H9 (cell line): ENCODE measurements at regions not wholly inside any gene's neighbourhood (a gene's known extent, or its start where the extent isn't known, plus 50 kb on each side); places are given as distances from the start of the nearest gene placed in this dataset.

Experiments
- DNase-seq: peaks from one replicate; pipeline ENCODE4 v3.0.0-alpha.2; 2017
- H2AFZ ChIP-seq: one replicate; pipeline ENCODE4 v1.6.1; 2013; ENCODE audit warnings: mild to moderate bottlenecking, low read length, control low read depth, moderate library complexity
- H2AK5ac ChIP-seq: 2 replicates; pipeline ENCODE4 v1.6.1; 2013; ENCODE audit warnings: low read length, control low read depth, mixed read lengths; ENCODE audit not compliant: insufficient read length
- H2BK120ac ChIP-seq: one replicate; pipeline ENCODE4 v1.6.1; 2013; ENCODE audit warnings: low read depth, mild to moderate bottlenecking, low read length, control low read depth, inconsistent platforms; ENCODE audit not compliant: poor library complexity, severe bottlenecking
- H2BK12ac ChIP-seq: 2 replicates; pipeline ENCODE4 v1.6.1; 2013; ENCODE audit warnings: low read length, control low read depth, mixed read lengths, low read depth; ENCODE audit not compliant: insufficient read length
- H2BK15ac ChIP-seq: 2 replicates; pipeline ENCODE4 v1.6.1; 2013; ENCODE audit warnings: low read depth, low read length, control low read depth
- H2BK20ac ChIP-seq: one replicate; pipeline ENCODE4 v1.6.1; 2013; ENCODE audit warnings: low read depth, mild to moderate bottlenecking, low read length, control low read depth, inconsistent platforms; ENCODE audit not compliant: poor library complexity, severe bottlenecking
- H2BK5ac ChIP-seq: 2 replicates; pipeline ENCODE4 v1.6.1; 2013; ENCODE audit warnings: low read length, control low read depth, mixed read lengths; ENCODE audit not compliant: insufficient read length
- H3K14ac ChIP-seq: 2 replicates; pipeline ENCODE4 v1.6.1; 2013; ENCODE audit warnings: low read length, control low read depth; ENCODE audit not compliant: insufficient read depth
- H3K18ac ChIP-seq: 2 replicates; pipeline ENCODE4 v1.6.1; 2013; ENCODE audit warnings: low read depth, mild to moderate bottlenecking, mixed read lengths, low read length, control low read depth; ENCODE audit not compliant: insufficient read length
- H3K23ac ChIP-seq: 2 replicates; pipeline ENCODE4 v1.6.1; 2013; ENCODE audit warnings: low read length, control low read depth, mixed read lengths, low read depth; ENCODE audit not compliant: insufficient read length
- H3K23me2 ChIP-seq: 2 replicates; pipeline ENCODE4 v1.6.1; 2013; ENCODE audit warnings: low read depth, mild to moderate bottlenecking, mixed read lengths, low read length, control low read depth; ENCODE audit not compliant: insufficient read length, poor library complexity, severe bottlenecking
- H3K27ac ChIP-seq: 2 replicates; pipeline ENCODE4 v1.5.1; 2013; ENCODE audit warnings: low read length, control low read depth, mixed read lengths, low read depth; ENCODE audit not compliant: insufficient read length
- H3K27me3 ChIP-seq: 2 replicates; pipeline ENCODE4 v1.6.1; 2013; ENCODE audit warnings: low read length, control low read depth, inconsistent platforms; ENCODE audit not compliant: insufficient read depth
- H3K4ac ChIP-seq: 2 replicates; pipeline ENCODE4 v1.6.1; 2013; ENCODE audit warnings: low read depth, mild to moderate bottlenecking, control low read depth, inconsistent platforms, low read length, moderate library complexity
- H3K4me1 ChIP-seq: 2 replicates; pipeline ENCODE4 v1.6.1; 2013; ENCODE audit warnings: low read length, control low read depth, inconsistent platforms; ENCODE audit not compliant: insufficient read depth
- H3K4me2 ChIP-seq: 2 replicates; pipeline ENCODE4 v1.6.1; 2013; ENCODE audit warnings: low read length, control low read depth, mixed read lengths; ENCODE audit not compliant: insufficient read length, insufficient read depth
- H3K56ac ChIP-seq: 2 replicates; pipeline ENCODE4 v1.6.1; 2013; ENCODE audit warnings: low read depth, mild to moderate bottlenecking, mixed read lengths, low read length, control low read depth; ENCODE audit not compliant: insufficient read length
- H3K79me1 ChIP-seq: 2 replicates; pipeline ENCODE4 v1.6.1; 2013; ENCODE audit warnings: low read depth, mild to moderate bottlenecking, moderate library complexity, low read length, control low read depth, inconsistent platforms; ENCODE audit not compliant: insufficient read depth, poor library complexity, severe bottlenecking
- H3K79me2 ChIP-seq: 2 replicates; pipeline ENCODE4 v1.6.1; 2013; ENCODE audit warnings: low read length, control low read depth, inconsistent platforms; ENCODE audit not compliant: insufficient read depth
- H3K9ac ChIP-seq: 2 replicates; pipeline ENCODE4 v1.6.1; 2013; ENCODE audit warnings: low read length, control low read depth, mixed read lengths; ENCODE audit not compliant: insufficient read length; ENCODE audit errors: extremely low read depth
- H3K9me3 ChIP-seq: one replicate; pipeline ENCODE4 v1.6.1; 2013; ENCODE audit warnings: low read depth, low read length, inconsistent platforms; ENCODE audit not compliant: control insufficient read depth
- H3T11ph ChIP-seq: one replicate; pipeline ENCODE4 v1.6.1; 2013; ENCODE audit warnings: mild to moderate bottlenecking, low read length, control low read depth, inconsistent platforms
- H4K20me1 ChIP-seq: one replicate; pipeline ENCODE4 v1.6.1; 2013; ENCODE audit not compliant: control insufficient read depth, insufficient read length, insufficient read depth
- H4K5ac ChIP-seq: 2 replicates; pipeline ENCODE4 v1.6.1; 2013; ENCODE audit warnings: low read depth, mild to moderate bottlenecking, mixed read lengths, low read length, control low read depth; ENCODE audit not compliant: insufficient read length
- H4K8ac ChIP-seq: replicated peaks from 2 replicates; pipeline ENCODE4 v1.6.1; 2013; ENCODE audit warnings: low read length, control low read depth, mixed read lengths, low read depth; ENCODE audit not compliant: insufficient read length
- H4K91ac ChIP-seq: 2 replicates; pipeline ENCODE4 v1.6.1; 2013; ENCODE audit warnings: low read depth, mild to moderate bottlenecking, moderate library complexity, mixed read lengths, low read length, control low read depth; ENCODE audit not compliant: insufficient read length
- H3K27ac Mint-ChIP-seq, 3 experiments: 2 replicates in 2 of 3; 3 replicates in 1 of 3; pipeline ENCODE4 v1.8.0; 2020 to 2021; ENCODE audit warnings: mixed read lengths in 3 of 3, mild to moderate bottlenecking in 1 of 3, moderate library complexity in 1 of 3
- H3K27me3 Mint-ChIP-seq: 2 replicates; pipeline ENCODE4 v1.8.0; 2021; ENCODE audit warnings: low read depth, mild to moderate bottlenecking, moderate library complexity, mixed read lengths
- H3K36me3 Mint-ChIP-seq, 3 experiments: 2 replicates in 2 of 3; 3 replicates in 1 of 3; pipeline ENCODE4 v1.8.0; 2020 to 2021; ENCODE audit warnings: low read depth in 3 of 3, mixed read lengths in 3 of 3; ENCODE audit not compliant: insufficient read depth in 1 of 3
- H3K4me1 Mint-ChIP-seq, 2 experiments: 2 replicates each; pipeline ENCODE4 v1.8.0; 2020; ENCODE audit warnings: mixed read lengths in 2 of 2
- H3K4me3 Mint-ChIP-seq, 2 experiments: 2 replicates in 1 of 2; 3 replicates in 1 of 2; pipeline ENCODE4 v1.8.0; 2020 to 2021; ENCODE audit warnings: mild to moderate bottlenecking in 2 of 2, mixed read lengths in 2 of 2, moderate library complexity in 1 of 2
- H3K9me3 Mint-ChIP-seq, 2 experiments: 2 replicates in 1 of 2; 3 replicates in 1 of 2; pipeline ENCODE4 v1.8.0; 2020; ENCODE audit warnings: mild to moderate bottlenecking in 2 of 2, mixed read lengths in 2 of 2, moderate library complexity in 1 of 2
- CTCF ChIP-seq: fragments of 200-600 bp; sonication (generic); conservative IDR thresholded peaks from 3 replicates; pipeline ENCODE4 v1.8.0; 2021; ENCODE audit warnings: antibody characterized with exemption, mild to moderate bottlenecking
- WGBS: extraction: QIAGEN DNeasy Blood & Tissue Kit; methylation state at CpG from one replicate; pipeline ENCODE4 v1.1.7; 2013; ENCODE audit warnings: missing lambda C conversion rate, low lambda C conversion rate, mixed read lengths; ENCODE audit not compliant: insufficient read length; ENCODE audit errors: extremely low coverage; 5-methylcytosine and 5-hydroxymethylcytosine counted together

GRCh38 chr7:118974836-118975235 lies 750.3 kb downstream of the ANKRD7 start:
- Mint-ChIP-seq H3K27me3 (no peaks in the 10 kb centered on the region), H3K4me3 (no peak overlapping the region), H3K4me1 (peaks cover 8 to 13% of the 10 kb centered on the region in 2 experiments), H3K36me3 (no peaks in the 10 kb centered on the region), H3K9me3 (no peaks in the 10 kb centered on the region), H3K27ac (0 out of 7 replicates have a peak overlapping the region, but pooled peaks of 1 of the 3 experiments have one; percentile 4)
- H4K5ac ChIP-seq, result no peak overlapping the region
- no peaks in the 10 kb centered on the region for H3K4me1 ChIP-seq
- DNase-seq, result no peak
- no peaks in the 10 kb centered on the region for H3K27me3 ChIP-seq
- H3K9me3 ChIP-seq, result no peaks in the 10 kb centered on the region
- H3K4ac ChIP-seq, result no peak overlapping the region
- H2BK5ac ChIP-seq, result no peak overlapping the region
- H3K23me2 ChIP-seq, result no peaks in the 10 kb centered on the region
- no peak for TF ChIP-seq CTCF
- H3K4me2 ChIP-seq, result no peak overlapping the region
- no peaks in the 10 kb centered on the region for H3K79me2 ChIP-seq
- no peak overlapping the region for H3K14ac ChIP-seq
- no peak overlapping the region for H2AK5ac ChIP-seq
- H4K91ac ChIP-seq, result no peak overlapping the region
- no peak overlapping the region for H3K9ac ChIP-seq
- no peak overlapping the region for H3K23ac ChIP-seq
- H3K18ac ChIP-seq, result no peak overlapping the region
- no peak overlapping the region for H2BK12ac ChIP-seq
- no peaks in the 10 kb centered on the region for H3K79me1 ChIP-seq
- no peak overlapping the region for H3T11ph ChIP-seq
- H2BK120ac ChIP-seq, result no peak overlapping the region
- H4K8ac ChIP-seq, result no peak overlapping the region
- H2BK20ac ChIP-seq, result no peak overlapping the region
- no CpG with 5 or more reads among the region's 1 CpG for WGBS
- H4K20me1 ChIP-seq, result no peaks in the 10 kb centered on the region
- H2AFZ ChIP-seq, result no peak overlapping the region
- H3K27ac ChIP-seq, result no peak overlapping the region
- no peak overlapping the region for H3K56ac ChIP-seq
- H2BK15ac ChIP-seq, result no peak overlapping the region
